ENCODE measurements at regions not wholly inside any gene's neighbourhood (a gene's known extent, or its start where the extent isn't known, plus 50 kb on each side); places are given as distances from the start of the nearest gene placed in this dataset.

GRCh38 chr4:155434904-155435303 lies 58.1 kb upstream of the MAP9 start:
- no peak for DNase-seq (ENCODE audit: insufficient read length, low spot score, missing footprints)
- TF ChIP-seq, protein P1, sequence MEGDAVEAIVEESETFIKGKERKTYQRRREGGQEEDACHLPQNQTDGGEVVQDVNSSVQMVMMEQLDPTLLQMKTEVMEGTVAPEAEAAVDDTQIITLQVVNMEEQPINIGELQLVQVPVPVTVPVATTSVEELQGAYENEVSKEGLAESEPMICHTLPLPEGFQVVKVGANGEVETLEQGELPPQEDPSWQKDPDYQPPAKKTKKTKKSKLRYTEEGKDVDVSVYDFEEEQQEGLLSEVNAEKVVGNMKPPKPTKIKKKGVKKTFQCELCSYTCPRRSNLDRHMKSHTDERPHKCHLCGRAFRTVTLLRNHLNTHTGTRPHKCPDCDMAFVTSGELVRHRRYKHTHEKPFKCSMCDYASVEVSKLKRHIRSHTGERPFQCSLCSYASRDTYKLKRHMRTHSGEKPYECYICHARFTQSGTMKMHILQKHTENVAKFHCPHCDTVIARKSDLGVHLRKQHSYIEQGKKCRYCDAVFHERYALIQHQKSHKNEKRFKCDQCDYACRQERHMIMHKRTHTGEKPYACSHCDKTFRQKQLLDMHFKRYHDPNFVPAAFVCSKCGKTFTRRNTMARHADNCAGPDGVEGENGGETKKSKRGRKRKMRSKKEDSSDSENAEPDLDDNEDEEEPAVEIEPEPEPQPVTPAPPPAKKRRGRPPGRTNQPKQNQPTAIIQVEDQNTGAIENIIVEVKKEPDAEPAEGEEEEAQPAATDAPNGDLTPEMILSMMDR (IDR thresholded peaks at IDR 0.05; ENCODE audit: extremely low read depth, low read depth, low read length) = no peak
- Histone ChIP-seq H3K27ac (ENCODE audit: low read depth, low read length) (no peak overlapping the region), H3K36me3 (ENCODE audit: insufficient read depth, low read length) (no peaks in the 10 kb centered on the region), H3K27me3 (ENCODE audit: insufficient read depth, low read length) (no peaks in the 10 kb centered on the region), H3K4me1 (ENCODE audit: insufficient read depth, low read length) (no peaks in the 10 kb centered on the region), H3K4me2 (ENCODE audit: insufficient read depth, low read length) (no peak overlapping the region), H3K4me3 (ENCODE audit: insufficient read depth, low read length) (no peak overlapping the region), H4K20me1 (ENCODE audit: insufficient read depth, low read length) (no peaks in the 10 kb centered on the region), H3K9me3 (ENCODE audit: low read depth, low read length) (no peaks in the 10 kb centered on the region), H2AFZ (ENCODE audit: low read length) (no peak overlapping the region), H3K79me2 (ENCODE audit: insufficient read depth, low read length) (no peaks in the 10 kb centered on the region)

- no peaks in the 10 kb centered on the region for H3K27me3 ChIP-seq (ENCODE audit: insufficient read depth, low read length)
- H3K36me3 ChIP-seq (ENCODE audit: insufficient read depth, low read length) = no peaks in the 10 kb centered on the region
- no peaks in the 10 kb centered on the region for H4K20me1 ChIP-seq (ENCODE audit: insufficient read depth, low read length)
- H3K4me1 ChIP-seq (ENCODE audit: insufficient read depth, low read length) = no peaks in the 10 kb centered on the region
- no peak overlapping the region for H3K4me2 ChIP-seq (ENCODE audit: insufficient read depth, low read length)
- H3K9me3 ChIP-seq (ENCODE audit: low read depth, low read length) = no peaks in the 10 kb centered on the region
- no peak overlapping the region for H2AFZ ChIP-seq (ENCODE audit: low read length)
- TF ChIP-seq, protein P1 (IDR thresholded peaks at IDR 0.05; ENCODE audit: extremely low read depth, low read depth, low read length) = no peak
- no peak overlapping the region for H3K4me3 ChIP-seq (ENCODE audit: insufficient read depth, low read length)
- H3K27ac ChIP-seq (ENCODE audit: low read depth, low read length) = no peak overlapping the region
- no peaks in the 10 kb centered on the region for H3K79me2 ChIP-seq (ENCODE audit: insufficient read depth, low read length)
- DNase-seq (ENCODE audit: insufficient read length, low spot score, missing footprints) = no peak
Observed at GRCh38 chr4:155434366-155434765, 57.6 kb upstream of the MAP9 start.

DNA sequence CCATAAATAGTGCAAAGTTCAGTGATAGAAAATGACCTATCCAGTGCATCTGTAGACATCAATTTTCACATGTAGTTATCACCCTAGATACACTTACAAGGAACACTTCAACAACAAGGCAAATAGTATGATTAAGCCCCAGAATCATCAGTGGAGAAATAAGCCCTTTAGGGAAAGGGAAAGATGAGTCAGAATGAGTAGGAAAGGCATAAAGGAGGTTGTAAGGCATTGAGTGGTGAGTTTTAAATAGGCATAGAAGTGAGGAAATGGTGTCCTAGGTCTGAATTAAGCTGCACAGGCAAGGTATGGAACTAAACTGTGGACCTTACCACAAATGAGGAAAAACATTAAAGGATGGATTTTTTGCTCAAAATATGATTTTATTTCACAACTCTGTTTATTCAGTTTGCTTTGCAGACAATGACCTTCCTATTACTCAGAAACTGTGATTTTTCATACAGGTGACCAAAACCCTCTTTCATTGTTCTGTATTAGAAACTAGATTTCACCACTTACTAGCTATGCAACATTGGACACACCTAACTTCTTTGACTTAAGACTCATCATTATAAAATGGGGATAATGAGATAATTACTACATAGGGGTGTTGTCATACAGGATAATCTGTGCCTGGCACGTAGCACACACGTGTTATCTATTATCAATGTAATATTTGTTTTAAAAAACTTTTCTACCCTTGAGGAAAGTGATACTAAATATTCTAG lies 57.0 kb upstream of the MAP9 start:
- Histone ChIP-seq H4K20me1 (ENCODE audit: insufficient read depth, low read length) (no peaks in the 10 kb centered on the region), H3K27me3 (ENCODE audit: insufficient read depth, low read length) (no peaks in the 10 kb centered on the region), H3K79me2 (ENCODE audit: insufficient read depth, low read length) (no peaks in the 10 kb centered on the region), H2AFZ (ENCODE audit: low read length) (no peak overlapping the region), H3K36me3 (ENCODE audit: insufficient read depth, low read length) (no peaks in the 10 kb centered on the region), H3K4me3 (ENCODE audit: insufficient read depth, low read length) (no peak overlapping the region), H3K9me3 (ENCODE audit: low read depth, low read length) (no peaks in the 10 kb centered on the region), H3K4me2 (ENCODE audit: insufficient read depth, low read length) (no peak overlapping the region), H3K27ac (ENCODE audit: low read depth, low read length) (no peak overlapping the region), H3K4me1 (ENCODE audit: insufficient read depth, low read length) (no peaks in the 10 kb centered on the region)
- TF ChIP-seq, protein P1 (IDR thresholded peaks at IDR 0.05; ENCODE audit: extremely low read depth, low read depth, low read length) = no peak
- DNase-seq (ENCODE audit: insufficient read length, low spot score, missing footprints) = no peak

DNA sequence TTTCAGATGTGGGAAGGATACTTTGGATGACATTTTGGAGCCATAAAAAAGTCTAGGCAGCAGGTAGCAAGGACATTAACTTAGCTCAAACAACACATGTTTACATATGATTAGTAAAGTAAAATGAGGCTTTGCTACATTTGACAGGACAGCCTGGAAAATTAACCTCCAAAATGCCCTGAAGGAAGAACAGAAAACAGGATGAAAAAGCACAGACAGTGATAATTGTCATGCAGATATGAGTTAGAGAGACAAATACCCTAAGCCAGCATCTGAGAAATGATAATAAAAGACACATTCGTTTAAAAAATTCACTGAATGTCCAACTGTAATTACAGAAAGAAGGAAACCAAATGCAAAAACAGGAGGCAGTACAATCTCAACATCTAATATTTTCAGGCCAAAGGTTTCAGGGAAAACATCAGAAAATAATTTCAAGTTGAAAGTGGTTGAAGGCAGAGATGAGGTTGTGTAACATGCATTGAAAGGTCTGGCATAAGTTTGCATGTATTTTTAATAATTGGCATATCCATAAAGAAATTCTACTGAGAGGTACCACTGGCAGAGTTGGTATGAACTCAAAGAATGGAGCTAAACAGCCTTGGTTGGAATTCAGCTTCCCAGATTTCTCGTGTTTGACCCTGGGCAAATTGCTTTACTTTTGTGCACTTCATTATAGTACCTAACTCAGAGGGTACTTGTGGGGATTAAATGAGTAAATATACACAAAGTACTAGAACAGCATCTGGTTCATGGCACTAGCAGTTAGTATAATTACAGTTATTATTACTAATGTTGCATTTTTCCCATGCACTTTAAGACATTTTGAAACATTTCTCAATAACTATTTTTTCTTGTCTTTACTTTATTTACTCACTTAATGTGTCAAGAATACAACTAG lies 54.4 kb upstream of the MAP9 start:
- TF ChIP-seq, protein P1 (IDR thresholded peaks at IDR 0.05; ENCODE audit: extremely low read depth, low read depth, low read length) = no peak
- DNase-seq (ENCODE audit: insufficient read length, low spot score, missing footprints) = no peak
- no peaks in the 10 kb centered on the region for H3K79me2 ChIP-seq (ENCODE audit: insufficient read depth, low read length)

More for the DNA sequence above, 54.4 kb upstream of the MAP9 start:
- Histone ChIP-seq H2AFZ (ENCODE audit: low read length) (no peak overlapping the region), H3K4me1 (ENCODE audit: insufficient read depth, low read length) (no peaks in the 10 kb centered on the region), H4K20me1 (ENCODE audit: insufficient read depth, low read length) (no peaks in the 10 kb centered on the region), H3K9me3 (ENCODE audit: low read depth, low read length) (no peaks in the 10 kb centered on the region), H3K27me3 (ENCODE audit: insufficient read depth, low read length) (no peaks in the 10 kb centered on the region), H3K4me2 (ENCODE audit: insufficient read depth, low read length) (no peak overlapping the region), H3K4me3 (ENCODE audit: insufficient read depth, low read length) (no peak overlapping the region), H3K36me3 (ENCODE audit: insufficient read depth, low read length) (no peaks in the 10 kb centered on the region), H3K27ac (ENCODE audit: low read depth, low read length) (no peak overlapping the region)

All from osteoblast (primary cell).